H1 (cell line): ENCODE measurements at regions not wholly inside any gene's neighbourhood (a gene's known extent, or its start where the extent isn't known, plus 50 kb on each side); places are given as distances from the start of the nearest gene placed in this dataset.

Experiments used
- ATF2 ChIP-seq: IDR thresholded peaks from 2 replicates; pipeline ENCODE4 v1.6.1; 2012; ENCODE audit warnings: low read length, inconsistent platforms
- BRCA1 ChIP-seq: IDR thresholded peaks from 2 replicates; pipeline ENCODE4 v1.6.1; 2012; ENCODE audit warnings: low read depth, low read length, improper control_type of control experiment
- CHD1 ChIP-seq: IDR thresholded peaks from 2 replicates; pipeline ENCODE4 v1.6.1; 2012; ENCODE audit warnings: low read depth, low read length, improper control_type of control experiment
- EGR1 ChIP-seq: IDR thresholded peaks from 2 replicates; pipeline ENCODE4 v1.6.1; 2011; ENCODE audit warnings: low read depth, low read length, borderline replicate concordance
- EP300 ChIP-seq, 2 experiments: IDR thresholded peaks; 1 replicate in 1 of 2; 2 replicates in 1 of 2; pipeline ENCODE4 v1.6.1; 2011 to 2012; ENCODE audit warnings: low read depth in 2 of 2, low read length in 2 of 2, mild to moderate bottlenecking in 2 of 2, borderline replicate concordance in 1 of 2, inconsistent platforms in 1 of 2, moderate library complexity in 1 of 2
- KDM1A ChIP-seq: fragments of 200-600, 300-600 bp; sonication (generic); IDR thresholded peaks from 2 replicates; pipeline ENCODE4 v1.7.1; 2016; ENCODE audit warnings: mild to moderate bottlenecking, low read length, borderline replicate concordance
- POLR2AphosphoS5 ChIP-seq: IDR thresholded peaks from 2 replicates; pipeline ENCODE4 v1.6.1; 2011; ENCODE audit warnings: low read depth, low read length
- SP1 ChIP-seq: IDR thresholded peaks from 2 replicates; pipeline ENCODE4 v1.6.1; 2011; ENCODE audit warnings: low read depth, low read length
- TBP ChIP-seq: IDR thresholded peaks from 2 replicates; pipeline ENCODE4 v1.6.1; 2011; ENCODE audit warnings: low read depth, low read length, improper control_type of control experiment

- TF ChIP-seq ATF2 (no peak), CHD1 (peak; percentile 83), KDM1A (0 out of 2 replicates have a peak, but pooled peaks have one; percentile 36), POLR2AphosphoS5 (peak; percentile 29; the same call in 1 of the 2 replicates), EP300 (IDR thresholded peaks at IDR 0.05; ENCODE audit: borderline replicate concordance in 1 of 2, low read depth in 2 of 2, low read length in 2 of 2) (peak in 1 of 2 experiments; percentile 97; a peak in 1 of 3 replicates), BRCA1 (no peak), TBP (peak; percentile 74), EGR1 (peak; percentile 54; the same call in 1 of the 2 replicates), SP1 (peak; percentile 60; the same call in 1 of the 2 replicates)
Observed at GRCh38 chr2:226030788-226031646, 631.5 kb downstream of the NYAP2 start (continued).
